NT2/D1 (cell line): ENCODE measurements at regions not wholly inside any gene's neighbourhood (a gene's known extent, or its start where the extent isn't known, plus 50 kb on each side); places are given as distances from the start of the nearest gene placed in this dataset.
"Not testable (repeated sequence)": the region's sequence is repeated elsewhere in the genome, so short reads cannot be mapped to it uniquely, and the experiment has no call there.

Experiments
- SUZ12 ChIP-seq: IDR thresholded peaks from 2 replicates; pipeline ENCODE4 v1.6.1; 2011; ENCODE audit not compliant: insufficient read length, insufficient read depth; ENCODE audit errors: extremely low read depth
- ZNF274 ChIP-seq: IDR thresholded peaks from 2 replicates; pipeline ENCODE4 v1.6.1; 2011; ENCODE audit warnings: mild to moderate bottlenecking, low read depth, low read length

DNA sequence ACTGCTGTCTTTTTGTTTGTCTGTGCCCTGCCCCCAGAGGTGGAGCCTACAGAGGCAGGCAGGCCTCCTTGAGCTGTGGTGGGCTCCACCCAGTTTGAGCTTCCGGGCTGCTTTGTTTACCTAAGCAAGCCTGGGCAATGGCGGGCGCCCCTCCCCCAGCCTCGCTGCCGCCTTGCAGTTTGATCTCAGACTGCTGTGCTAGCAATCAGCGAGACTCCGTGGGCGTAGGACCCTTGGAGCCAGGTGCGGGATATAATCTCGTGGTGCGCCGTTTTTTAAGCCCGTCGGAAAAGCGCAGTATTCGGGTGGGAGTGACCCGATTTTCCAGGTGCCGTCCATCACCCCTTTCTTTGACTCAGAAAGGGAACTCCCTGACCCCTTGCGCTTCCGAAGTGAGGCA lies 296.2 kb downstream of the TSN start:
- TF ChIP-seq ZNF274, SUZ12: not testable (repeated sequence)
